HUDEP-2 (cell line): ENCODE measurements at regions not wholly inside any gene's neighbourhood (a gene's known extent, or its start where the extent isn't known, plus 50 kb on each side); places are given as distances from the start of the nearest gene placed in this dataset.

Experiments used
- DNase-seq, 76 experiments: peaks; one replicate each; lab custom pipeline; 2025; ENCODE audit not compliant: unreplicated experiment in 76 of 76; lab: John Stamatoyannopoulos, UW

- no peak for DNase-seq
These were observed 270.4 kb upstream of the RTL1 start for GRCh38 chr14:101173698-101174521.

DNA sequence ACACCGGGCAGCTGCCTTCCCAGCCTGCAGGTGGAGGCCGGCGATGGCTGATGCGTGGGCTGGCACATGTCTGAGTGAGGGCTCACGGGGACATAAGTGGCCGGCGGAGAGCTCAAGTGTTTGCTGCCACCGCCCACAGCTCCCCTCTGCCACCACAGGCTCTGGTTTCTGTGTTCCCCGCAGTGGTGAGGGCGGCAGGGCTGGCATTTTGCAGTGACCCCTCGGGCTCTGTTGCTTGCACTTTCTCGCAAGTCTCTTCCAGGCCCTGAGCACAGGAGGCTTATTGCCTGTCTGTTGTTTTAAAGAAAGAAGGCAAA, 271.0 kb upstream of the RTL1 start:
- no peak for DNase-seq

DNA sequence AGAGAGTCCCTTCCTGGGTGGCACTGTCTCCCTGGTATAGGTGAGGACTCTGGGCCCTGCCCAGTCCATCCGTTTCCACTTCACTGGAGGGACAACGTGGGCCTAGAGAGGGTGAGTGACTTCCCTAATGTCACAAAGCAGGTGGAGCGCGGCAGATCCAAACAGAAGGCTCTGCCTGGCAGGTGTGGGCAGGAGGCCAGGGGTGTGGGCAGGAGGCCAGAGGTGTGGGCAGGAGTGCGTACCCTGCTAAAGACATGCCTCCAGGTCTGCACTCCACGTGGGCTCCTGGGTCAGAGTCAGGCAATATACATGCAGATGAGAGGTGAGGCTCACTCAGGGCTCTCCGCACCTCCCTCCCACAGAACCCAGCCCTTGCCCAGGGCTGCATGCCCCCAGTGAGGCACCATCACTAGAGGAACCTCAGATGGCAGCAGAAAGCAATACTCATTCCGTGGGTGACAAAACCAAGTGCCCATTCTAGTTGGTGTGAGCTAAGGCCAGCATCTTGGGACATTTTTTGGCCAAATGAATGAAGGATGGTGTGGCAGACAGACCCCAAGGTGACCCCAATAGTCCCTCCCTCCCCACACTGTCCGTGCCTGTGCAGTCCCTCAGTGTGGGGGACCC, 271.6 kb upstream of the RTL1 start:
- DNase-seq: no peak

DNA sequence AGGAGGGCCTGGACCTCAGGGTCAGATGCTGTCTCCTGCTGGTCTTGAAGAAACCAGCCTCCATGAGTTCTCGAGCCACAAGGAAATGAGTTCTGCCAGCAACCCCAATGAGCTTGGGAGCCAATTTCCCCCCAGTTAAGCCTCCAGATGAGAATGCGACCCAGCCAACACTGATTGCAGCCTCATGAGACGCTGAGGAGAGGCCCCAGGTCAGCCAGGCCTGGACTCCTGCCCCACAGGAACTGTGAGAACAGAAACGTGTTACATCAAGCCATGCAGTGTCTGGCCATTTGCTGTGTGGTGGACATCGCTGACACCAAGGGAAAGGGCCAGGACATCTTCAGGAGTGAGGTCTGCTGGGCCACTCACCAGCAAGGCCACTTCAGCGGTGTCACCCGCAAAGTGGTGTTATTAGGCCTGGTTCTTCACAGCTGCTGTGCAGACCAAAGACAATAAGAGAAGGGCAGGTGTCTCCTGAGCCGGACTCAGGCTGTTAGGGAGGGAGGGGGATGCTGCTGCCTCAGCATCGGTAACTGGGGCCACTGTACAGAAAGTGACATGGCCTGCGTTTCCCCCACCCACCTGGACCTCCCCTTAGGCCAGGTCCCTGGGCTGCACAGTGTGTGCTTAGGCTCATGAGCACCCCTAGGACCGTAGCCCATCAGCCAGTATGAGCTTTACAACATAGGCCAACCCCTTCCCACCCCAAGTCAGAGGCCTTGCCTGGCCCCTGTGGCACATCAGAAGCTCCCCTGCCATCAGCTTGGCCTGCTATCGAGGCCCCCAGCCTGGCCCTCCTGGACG, 272.4 kb upstream of the RTL1 start:
- DNase-seq: no peak

GRCh38 chr14:101176535-101177205, 273.1 kb upstream of the RTL1 start:
- no peak for DNase-seq

DNA sequence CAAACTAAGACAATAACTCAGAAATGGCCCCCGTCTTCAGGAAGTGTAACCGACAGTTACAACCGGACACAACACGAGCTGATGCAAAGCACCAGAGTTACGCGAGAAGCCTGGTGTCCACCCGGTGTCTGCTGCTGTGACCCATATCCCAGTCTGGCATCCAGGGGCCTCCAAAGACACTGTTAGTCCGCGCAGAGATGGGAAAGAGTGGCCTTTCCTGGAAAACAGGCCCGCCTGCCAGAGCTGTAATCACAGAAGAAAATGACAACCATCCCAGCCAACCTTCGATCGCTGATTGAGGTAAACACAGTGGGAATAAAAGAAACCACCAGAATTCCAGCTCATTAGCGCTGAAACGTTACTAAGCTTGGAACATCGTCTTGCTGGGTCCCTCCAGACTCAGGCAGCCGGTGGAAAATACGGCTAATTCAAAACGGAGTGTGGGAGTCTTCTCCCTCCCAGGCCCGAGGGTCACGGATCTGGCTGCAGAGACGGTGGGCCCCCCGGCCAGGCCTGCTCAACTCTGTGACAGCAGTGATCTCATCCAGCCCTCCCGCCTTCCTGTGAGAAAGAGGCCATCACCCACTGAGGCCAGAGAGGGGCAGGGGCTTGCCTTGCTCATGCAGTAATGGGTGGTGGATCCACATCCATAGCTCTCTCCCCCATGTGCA, 273.9 kb upstream of the RTL1 start:
- no peak for DNase-seq

DNA sequence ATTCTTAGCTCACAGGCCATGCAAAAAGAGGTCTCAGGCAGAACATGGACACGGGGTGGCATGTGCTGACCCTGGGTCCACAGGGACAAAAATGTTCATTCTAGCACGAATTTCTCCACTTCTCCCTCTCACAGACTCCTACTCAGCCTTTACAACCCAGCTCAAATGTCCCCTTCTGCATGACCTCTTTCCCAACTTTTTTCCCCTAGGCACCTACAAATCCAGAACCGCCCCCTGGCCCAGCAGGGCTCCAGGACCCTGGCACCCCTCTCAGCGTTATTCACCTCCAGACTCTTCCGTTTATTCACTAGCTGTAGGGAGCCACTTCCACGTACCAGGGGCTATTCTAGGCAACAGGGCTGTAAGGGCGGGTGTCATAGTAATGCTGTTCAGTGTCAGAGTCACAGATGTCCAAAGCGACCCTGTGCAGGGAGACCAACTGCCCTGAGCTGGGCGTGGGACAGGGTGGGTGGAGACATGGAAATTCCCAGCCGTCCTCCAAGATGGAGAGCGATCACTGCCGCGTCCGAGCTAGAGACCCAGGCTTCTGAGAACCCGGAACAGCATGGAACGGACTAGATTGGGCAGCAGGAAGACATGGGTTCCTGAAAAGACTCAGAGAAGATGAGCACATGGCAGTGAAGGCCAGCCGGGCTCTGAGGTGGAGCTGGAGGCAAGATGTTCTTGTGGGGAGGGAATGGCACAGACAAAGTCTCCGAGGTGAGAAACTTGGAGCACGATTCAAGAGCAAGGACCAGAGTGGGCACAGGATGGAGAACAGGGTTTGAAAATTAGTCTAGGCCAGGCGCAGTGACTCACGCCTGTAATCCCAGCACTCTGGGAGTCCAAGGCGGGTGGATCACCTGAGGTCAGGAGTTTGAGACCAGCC, 274.9 kb upstream of the RTL1 start:
- DNase-seq: no peak

GRCh38 chr14:101179691-101180211, 276.2 kb upstream of the RTL1 start:
- DNase-seq: no peak

- DNase-seq: no peak
These were observed 278.2 kb upstream of the RTL1 start for GRCh38 chr14:101181446-101182313.

- DNase-seq: no peak
These were observed 279.0 kb upstream of the RTL1 start for GRCh38 chr14:101182476-101182875.

GRCh38 chr14:101183376-101184103, 280.0 kb upstream of the RTL1 start:
- DNase-seq: no peak

GRCh38 chr14:101184104-101184455, 280.6 kb upstream of the RTL1 start:
- no peak for DNase-seq

DNA sequence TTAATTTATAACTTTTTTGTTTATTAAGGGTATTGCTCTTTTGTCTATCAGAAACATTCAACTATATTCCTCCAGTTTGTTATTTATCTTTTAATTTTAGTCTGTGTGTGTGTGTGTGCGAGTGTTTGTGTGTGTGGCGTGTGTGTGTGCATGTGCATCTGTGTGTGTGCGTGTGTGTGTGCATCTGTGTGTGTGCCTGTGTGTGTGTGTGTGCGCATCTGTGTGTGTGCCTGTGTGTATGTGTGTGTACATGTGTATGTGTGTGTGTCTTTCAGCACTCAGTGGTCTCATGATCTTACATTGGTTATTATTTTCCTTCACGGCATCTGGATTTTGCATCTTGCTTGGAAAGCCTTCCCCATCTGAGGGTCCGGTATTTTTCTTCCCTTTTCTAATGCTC, 281.1 kb upstream of the RTL1 start:
- DNase-seq: no peak

DNA sequence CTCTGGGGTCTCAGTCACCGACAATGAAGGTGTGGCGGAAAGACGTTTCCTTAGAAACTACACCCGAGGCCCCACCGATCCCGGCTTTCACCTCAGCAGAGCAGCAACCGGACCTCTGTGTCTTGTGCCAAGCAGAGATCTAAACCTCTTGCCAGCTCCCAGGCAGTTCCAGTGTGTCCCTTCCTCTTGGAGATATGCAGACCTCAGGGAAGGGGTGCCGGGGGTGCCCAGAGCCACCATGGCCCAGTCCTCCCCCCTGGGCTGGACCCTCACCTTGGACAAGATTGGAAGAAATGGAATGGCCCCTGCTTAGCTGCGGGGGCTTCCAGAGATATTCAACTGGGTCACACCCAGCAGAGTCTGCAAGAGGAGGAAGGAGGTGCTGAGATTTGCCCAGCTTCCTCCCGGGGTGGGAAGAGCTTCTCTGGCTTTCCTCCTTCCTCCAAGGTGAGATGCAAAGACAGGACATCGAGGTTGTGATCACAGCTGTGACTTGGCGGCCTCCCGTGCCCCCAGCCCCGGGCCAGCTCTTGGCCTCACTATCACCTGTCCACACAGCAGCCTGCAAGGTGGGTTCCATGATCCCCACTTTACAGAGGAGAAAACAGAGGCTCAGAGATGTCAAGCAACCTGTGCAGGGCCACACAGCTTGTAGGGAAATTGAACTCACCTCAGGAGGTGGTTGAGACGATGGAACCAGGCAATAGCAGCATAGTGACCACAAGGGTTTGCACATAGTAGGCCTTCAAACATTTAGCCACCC, 281.7 kb upstream of the RTL1 start:
- no peak for DNase-seq

- no peak for DNase-seq
These were observed 282.4 kb upstream of the RTL1 start for GRCh38 chr14:101185946-101186345.

GRCh38 chr14:101186544-101186943, 283.0 kb upstream of the RTL1 start:
- no peak for DNase-seq
